ENCODE measurements at regions not wholly inside any gene's neighbourhood (a gene's known extent, or its start where the extent isn't known, plus 50 kb on each side); places are given as distances from the start of the nearest gene placed in this dataset.

- TF ChIP-seq CTCF (IDR thresholded peaks at IDR 0.05) (no peak), EZH2phosphoT487 (IDR thresholded peaks at IDR 0.05) (no peak)
Observed at GRCh38 chr18:41621177-41621576, 333.9 kb upstream of the PIK3C3 start.
